Stimulated activated CD4-positive, alpha-beta T cell treated with anti-CD3 and anti-CD28 coated beads, Interleukin-4, amount 100 ng/mL, for 1 hour (primary cell): ENCODE measurements at regions not wholly inside any gene's neighbourhood (a gene's known extent, or its start where the extent isn't known, plus 50 kb on each side); places are given as distances from the start of the nearest gene placed in this dataset.

Experiments used
- DNase-seq: peaks from one replicate; pipeline ENCODE4 v3.0.0-alpha.2; 2020

GRCh38 chrX:8971116-8971515 is 62.8 kb downstream of the FAM9B start:
- no peak for DNase-seq

- DNase-seq, result no peak
These were observed 64.5 kb downstream of the FAM9B start for GRCh38 chrX:8969378-8969777.

- no peak for DNase-seq
These were observed 66.5 kb downstream of the FAM9B start for GRCh38 chrX:8967461-8967860.

GRCh38 chrX:8960957-8961468 is 72.9 kb downstream of the FAM9B start:
- DNase-seq, result no peak

GRCh38 chrX:8955511-8955910 is 78.4 kb downstream of the FAM9B start:
- no peak for DNase-seq

GRCh38 chrX:8946563-8946962 is 87.4 kb downstream of the FAM9B start:
- no peak for DNase-seq

- no peak for DNase-seq
These were observed 94.6 kb downstream of the FAM9B start for GRCh38 chrX:8939322-8939721.

- DNase-seq, result no peak
These were observed 106.2 kb downstream of the FAM9B start for GRCh38 chrX:8927701-8928100.

GRCh38 chrX:8927066-8927635 is 106.8 kb downstream of the FAM9B start:
- no peak for DNase-seq

GRCh38 chrX:8921615-8922014 is 112.3 kb downstream of the FAM9B start:
- DNase-seq, result no peak

- no peak for DNase-seq
These were observed 114.1 kb downstream of the FAM9B start for GRCh38 chrX:8919801-8920200.

GRCh38 chrX:8916697-8917096 is 115.5 kb upstream of the FAM9A start:
- DNase-seq, result no peak

- no peak for DNase-seq
These were observed 113.5 kb upstream of the FAM9A start for GRCh38 chrX:8914681-8915080.

- no peak for DNase-seq
These were observed 112.6 kb upstream of the FAM9A start for GRCh38 chrX:8913655-8914409.

- no peak for DNase-seq
These were observed 106.5 kb upstream of the FAM9A start for GRCh38 chrX:8907688-8908087.

GRCh38 chrX:8906299-8906938 is 105.2 kb upstream of the FAM9A start:
- no peak for DNase-seq

GRCh38 chrX:8897259-8897658 is 96.1 kb upstream of the FAM9A start:
- no peak for DNase-seq

GRCh38 chrX:8890794-8891193 is 89.6 kb upstream of the FAM9A start:
- no peak for DNase-seq

GRCh38 chrX:8887004-8887403 is 85.8 kb upstream of the FAM9A start:
- no peak for DNase-seq

- DNase-seq, result peak; percentile 10
These were observed 78.6 kb upstream of the FAM9A start for GRCh38 chrX:8879750-8880149.

- no peak for DNase-seq
These were observed 72.8 kb upstream of the FAM9A start for GRCh38 chrX:8873956-8874355.

GRCh38 chrX:8873102-8873501 is 71.9 kb upstream of the FAM9A start:
- no peak for DNase-seq

- no peak for DNase-seq
These were observed 69.2 kb upstream of the FAM9A start for GRCh38 chrX:8870411-8870810.

GRCh38 chrX:8869812-8870211 is 68.6 kb upstream of the FAM9A start:
- no peak for DNase-seq
